GM12873 (cell line): ENCODE measurements at regions not wholly inside any gene's neighbourhood (a gene's known extent, or its start where the extent isn't known, plus 50 kb on each side); places are given as distances from the start of the nearest gene placed in this dataset.

Experiments used
- CTCF ChIP-seq: IDR thresholded peaks from 2 replicates; pipeline ENCODE4 v1.5.1; 2012; ENCODE audit warnings: low read depth, mild to moderate bottlenecking, moderate library complexity, low read length, control low read depth; ENCODE audit not compliant: insufficient read depth; ENCODE audit errors: missing control alignments

- TF ChIP-seq CTCF, result no peak
These were observed 222.1 kb upstream of the ARID1B start for GRCh38 chr6:156555116-156555515.

- no peak for TF ChIP-seq CTCF
These were observed 223.0 kb upstream of the ARID1B start for GRCh38 chr6:156554160-156554559.

- no peak for TF ChIP-seq CTCF
These were observed 224.3 kb upstream of the ARID1B start for GRCh38 chr6:156552849-156553248.

GRCh38 chr6:156550949-156551348 is 226.2 kb upstream of the ARID1B start:
- no peak for TF ChIP-seq CTCF

GRCh38 chr6:156545931-156546330 is 231.2 kb upstream of the ARID1B start:
- no peak for TF ChIP-seq CTCF

- no peak for TF ChIP-seq CTCF
These were observed 232.2 kb upstream of the ARID1B start for GRCh38 chr6:156545021-156545420.

GRCh38 chr6:156544046-156544445 is 233.1 kb upstream of the ARID1B start:
- no peak for TF ChIP-seq CTCF

- TF ChIP-seq CTCF, result no peak
These were observed 233.7 kb upstream of the ARID1B start for GRCh38 chr6:156543431-156543830.
